OCI-LY1 (cell line): ENCODE measurements at regions not wholly inside any gene's neighbourhood (a gene's known extent, or its start where the extent isn't known, plus 50 kb on each side); places are given as distances from the start of the nearest gene placed in this dataset.

ENCODE experiments used
- EZH2 ChIP-seq: fragments of 200-600 bp; sonication (generic), shearing (Covaris generic); IDR thresholded peaks from 2 replicates; pipeline ENCODE4 v1.8.0; 2017; ENCODE audit warnings: borderline replicate concordance, mixed run types, mild to moderate bottlenecking, antibody characterized with exemption, low read length, moderate library complexity, mixed read lengths
- TF ChIP-seq, protein P1 (sequence below): fragments of 200-600 bp; sonication (generic), shearing (Covaris generic); IDR thresholded peaks from 2 replicates; pipeline ENCODE4 v1.5.1; 2017; ENCODE audit warnings: mild to moderate bottlenecking, antibody characterized with exemption, low read length, moderate library complexity, mixed read lengths

DNA sequence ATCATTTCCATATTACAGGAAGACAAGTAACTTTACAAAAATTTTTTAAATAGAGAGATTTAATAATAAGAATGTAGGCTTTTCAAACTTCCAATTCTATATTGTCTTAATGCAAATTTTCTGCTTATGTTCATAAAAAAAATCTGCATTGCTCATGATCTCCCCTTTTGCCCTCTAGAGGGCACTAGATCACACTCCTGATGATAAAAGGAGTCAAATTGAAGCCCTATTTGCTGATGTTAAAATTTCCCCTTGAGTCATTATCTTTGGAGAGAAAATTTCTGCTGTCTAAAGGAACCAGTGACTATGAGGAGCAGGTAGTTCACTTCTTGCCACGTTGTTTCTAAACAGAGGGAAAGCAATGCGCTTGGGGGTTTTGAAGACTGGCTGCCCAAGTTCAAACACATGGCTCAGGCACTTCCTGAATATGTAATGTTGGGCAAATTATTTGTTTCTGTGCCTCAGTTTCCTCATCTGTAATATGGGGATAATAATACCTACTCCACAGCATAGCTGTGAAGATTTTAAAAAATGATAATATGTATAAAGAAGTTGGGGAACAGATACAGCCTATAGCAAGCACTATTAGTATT, 874.2 kb downstream of the TFAP2A start:
- TF ChIP-seq, protein P1, sequence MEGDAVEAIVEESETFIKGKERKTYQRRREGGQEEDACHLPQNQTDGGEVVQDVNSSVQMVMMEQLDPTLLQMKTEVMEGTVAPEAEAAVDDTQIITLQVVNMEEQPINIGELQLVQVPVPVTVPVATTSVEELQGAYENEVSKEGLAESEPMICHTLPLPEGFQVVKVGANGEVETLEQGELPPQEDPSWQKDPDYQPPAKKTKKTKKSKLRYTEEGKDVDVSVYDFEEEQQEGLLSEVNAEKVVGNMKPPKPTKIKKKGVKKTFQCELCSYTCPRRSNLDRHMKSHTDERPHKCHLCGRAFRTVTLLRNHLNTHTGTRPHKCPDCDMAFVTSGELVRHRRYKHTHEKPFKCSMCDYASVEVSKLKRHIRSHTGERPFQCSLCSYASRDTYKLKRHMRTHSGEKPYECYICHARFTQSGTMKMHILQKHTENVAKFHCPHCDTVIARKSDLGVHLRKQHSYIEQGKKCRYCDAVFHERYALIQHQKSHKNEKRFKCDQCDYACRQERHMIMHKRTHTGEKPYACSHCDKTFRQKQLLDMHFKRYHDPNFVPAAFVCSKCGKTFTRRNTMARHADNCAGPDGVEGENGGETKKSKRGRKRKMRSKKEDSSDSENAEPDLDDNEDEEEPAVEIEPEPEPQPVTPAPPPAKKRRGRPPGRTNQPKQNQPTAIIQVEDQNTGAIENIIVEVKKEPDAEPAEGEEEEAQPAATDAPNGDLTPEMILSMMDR = peak; percentile 79
- TF ChIP-seq EZH2 = no peak
